HG03565 (cell line): ENCODE measurements at regions not wholly inside any gene's neighbourhood (a gene's known extent, or its start where the extent isn't known, plus 50 kb on each side); places are given as distances from the start of the nearest gene placed in this dataset.
"Not testable (repeated sequence)": the region's sequence is repeated elsewhere in the genome, so short reads cannot be mapped to it uniquely, and the experiment has no call there.

Experiments
- ATAC-seq: cut with Tn5 transposase; IDR thresholded peaks from one replicate; pipeline ENCODE4 v1.9.1; 2021; ENCODE audit warnings: mild to moderate bottlenecking, moderate library complexity; ENCODE audit not compliant: unreplicated experiment

- ATAC-seq, result no peak
These were observed 83.3 kb upstream of the DNAJC1 start for GRCh38 chr10:22086730-22087401.

GRCh38 chr10:22079921-22080320 lies 76.4 kb upstream of the DNAJC1 start:
- ATAC-seq, result not testable (repeated sequence)

DNA sequence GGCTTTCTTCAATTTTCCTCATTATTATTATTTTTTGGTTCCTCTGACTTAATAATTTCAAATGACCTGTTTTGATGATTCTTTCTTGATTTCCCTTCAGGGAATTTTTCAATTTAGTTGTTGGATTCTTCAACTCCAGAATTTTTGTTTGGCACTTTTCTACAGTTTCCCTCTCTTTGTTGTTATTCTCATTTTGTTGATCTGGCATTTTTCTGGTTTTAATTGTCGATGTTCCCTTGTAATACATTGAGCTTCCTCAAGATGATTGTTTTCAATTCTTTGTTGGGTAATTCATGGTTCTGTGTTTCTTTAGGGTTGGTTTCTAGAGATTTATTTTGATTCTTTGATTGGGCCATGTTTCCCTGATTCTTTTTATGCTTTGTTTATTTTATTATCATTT lies 67.8 kb upstream of the DNAJC1 start:
- no peak for ATAC-seq

- no peak for ATAC-seq
These were observed 63.6 kb upstream of the DNAJC1 start for GRCh38 chr10:22067091-22067490.

DNA sequence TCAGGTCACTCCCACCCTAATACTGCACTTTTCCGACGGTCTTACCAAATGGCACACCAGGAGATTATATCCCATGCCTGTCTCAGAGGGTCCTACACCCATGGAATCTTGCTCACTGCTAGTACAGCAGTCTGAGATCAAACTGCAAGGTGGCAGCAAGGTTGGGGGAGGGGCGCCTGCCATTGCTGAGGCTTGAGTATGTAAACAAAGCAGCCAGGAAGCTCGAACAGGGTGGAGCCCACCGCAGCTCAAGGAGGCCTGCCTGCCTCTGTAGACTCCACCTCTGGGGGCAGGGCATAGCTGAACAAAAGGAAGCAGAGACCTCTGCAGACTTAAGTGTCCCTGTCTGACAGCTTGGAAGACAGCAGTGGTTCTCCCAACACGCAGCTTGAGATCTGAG lies 57.5 kb upstream of the DNAJC1 start:
- ATAC-seq, result not testable (repeated sequence)

DNA sequence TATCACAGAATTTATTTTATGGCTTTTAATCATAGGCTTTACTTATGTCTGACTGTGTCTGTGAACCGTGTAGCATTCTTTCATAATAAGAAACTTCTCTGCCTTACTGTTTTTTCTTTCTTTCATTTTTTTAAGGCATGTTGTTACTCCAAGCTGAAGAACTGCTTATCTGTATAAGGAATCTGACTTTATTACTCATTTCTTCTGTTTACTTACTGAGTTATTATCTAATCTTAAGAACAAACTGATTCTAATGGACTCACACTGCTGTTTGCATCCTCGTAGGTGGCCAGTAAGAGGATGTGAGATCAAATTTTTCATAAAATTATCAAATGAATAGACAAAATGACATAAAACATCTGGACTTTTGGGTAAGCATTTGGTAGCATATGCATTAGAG lies 54.7 kb upstream of the DNAJC1 start:
- ATAC-seq, result no peak

DNA sequence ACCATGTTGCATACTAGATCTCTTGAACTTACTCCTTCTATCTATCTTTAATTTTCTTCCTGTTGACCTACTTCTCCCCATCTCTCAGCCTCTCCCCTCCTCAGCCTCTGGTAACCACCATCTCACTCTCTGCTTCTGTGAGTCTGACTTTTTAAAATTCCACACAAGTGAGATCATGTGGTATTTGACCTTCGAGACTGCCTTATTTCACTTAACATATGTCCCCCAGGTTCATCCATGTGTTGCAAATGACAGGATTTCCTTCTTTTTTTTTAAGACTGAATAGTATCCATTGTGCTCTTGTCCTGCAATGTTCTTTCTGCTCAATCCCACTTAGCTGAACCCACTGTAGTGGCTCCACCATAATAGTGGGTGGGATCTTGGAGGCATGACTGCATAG lies 51.4 kb upstream of the DNAJC1 start:
- no peak for ATAC-seq
